ENCODE measurements at regions not wholly inside any gene's neighbourhood (a gene's known extent, or its start where the extent isn't known, plus 50 kb on each side); places are given as distances from the start of the nearest gene placed in this dataset.
"Not testable (repeated sequence)": the region's sequence is repeated elsewhere in the genome, so short reads cannot be mapped to it uniquely, and the experiment has no call there.

GRCh38 chr14:105601360-105602242 is 75.2 kb downstream of the TMEM121 start:
- DNase-seq: no peak

GRCh38 chr14:105602243-105602750 is 75.9 kb downstream of the TMEM121 start:
- DNase-seq: no peak

GRCh38 chr14:105602799-105603793 is 76.7 kb downstream of the TMEM121 start:
- no peak for DNase-seq

GRCh38 chr14:105604531-105605463 is 78.4 kb downstream of the TMEM121 start:
- not testable (repeated sequence) for DNase-seq

- no peak for DNase-seq
Measured at GRCh38 chr14:105605464-105606304, 79.3 kb downstream of the TMEM121 start.

- not testable (repeated sequence) for DNase-seq
Measured at GRCh38 chr14:105606305-105606975, 80.1 kb downstream of the TMEM121 start.

- DNase-seq: not testable (repeated sequence)
Measured at GRCh38 chr14:105607025-105607424, 80.6 kb downstream of the TMEM121 start.

- not testable (repeated sequence) for DNase-seq
Measured at GRCh38 chr14:105614987-105615386, 88.6 kb downstream of the TMEM121 start.

GRCh38 chr14:105615986-105616801 is 89.8 kb downstream of the TMEM121 start:
- DNase-seq: not testable (repeated sequence)

GRCh38 chr14:105616802-105617192 is 90.4 kb downstream of the TMEM121 start:
- no peak for DNase-seq

- no peak for DNase-seq
Measured at GRCh38 chr14:105617201-105617777, 90.9 kb downstream of the TMEM121 start.

GRCh38 chr14:105617805-105618204 is 91.4 kb downstream of the TMEM121 start:
- not testable (repeated sequence) for DNase-seq

GRCh38 chr14:105619324-105619723 is 92.9 kb downstream of the TMEM121 start:
- not testable (repeated sequence) for DNase-seq

GRCh38 chr14:105620178-105620864 is 93.9 kb downstream of the TMEM121 start:
- DNase-seq: not testable (repeated sequence)

GRCh38 chr14:105620865-105621471 is 94.6 kb downstream of the TMEM121 start:
- DNase-seq: not testable (repeated sequence)

- not testable (repeated sequence) for DNase-seq
Measured at GRCh38 chr14:105621479-105622328, 95.3 kb downstream of the TMEM121 start.
